Gastroesophageal sphincter (tissue), 3 donors: ENCODE measurements at regions not wholly inside any gene's neighbourhood (a gene's known extent, or its start where the extent isn't known, plus 50 kb on each side); places are given as distances from the start of the nearest gene placed in this dataset.

Experiments
- CTCF ChIP-seq, 4 experiments: fragments of 200-600 bp in 2 of 4; fragments of 450-650 bp in 2 of 4; sonication (generic) in 1 of 4; IDR thresholded peaks; one replicate each; pipeline ENCODE4 v1.5.1; 2017 to 2019; ENCODE audit warnings: antibody characterized with exemption in 4 of 4, mild to moderate bottlenecking in 2 of 4, moderate library complexity in 2 of 4
- POLR2A ChIP-seq, 2 donors: fragments of 450-650 bp; IDR thresholded peaks; one replicate each; pipeline ENCODE4 v1.6.1; 2017; ENCODE audit warnings: antibody characterized with exemption in 2 of 2, mild to moderate bottlenecking in 2 of 2, moderate library complexity in 1 of 2
- POLR2AphosphoS5 ChIP-seq: sonication (generic); formaldehyde crosslinking; IDR thresholded peaks from one replicate; pipeline ENCODE4 v1.6.1; 2017; ENCODE audit warnings: antibody characterized with exemption

GRCh38 chr14:100476012-100476822 is 111.0 kb downstream of the BEGAIN start:
- TF ChIP-seq CTCF (IDR thresholded peaks at IDR 0.05), result no peak
- no peak for TF ChIP-seq POLR2A (IDR thresholded peaks at IDR 0.05)
- peak; percentile 68 for TF ChIP-seq POLR2AphosphoS5
